ENCODE measurements at regions not wholly inside any gene's neighbourhood (a gene's known extent, or its start where the extent isn't known, plus 50 kb on each side); places are given as distances from the start of the nearest gene placed in this dataset.
"Not testable (repeated sequence)": the region's sequence is repeated elsewhere in the genome, so short reads cannot be mapped to it uniquely, and the experiment has no call there.

GRCh38 chr3:32042867-32043266 lies 61.3 kb downstream of the ZNF860 start:
- in situ Hi-C loops (cut with HindIII; ENCODE audit: low sequenced_read_pairs): not testable (repeated sequence)

GRCh38 chr3:32045091-32045915 lies 61.1 kb upstream of the GPD1L start:
- in situ Hi-C loops (cut with HindIII; ENCODE audit: low sequenced_read_pairs): no loop called here

- in situ Hi-C loops (cut with HindIII; ENCODE audit: low sequenced_read_pairs): no loop called here
Observed at GRCh38 chr3:32046102-32046501, 60.3 kb upstream of the GPD1L start.

GRCh38 chr3:32048487-32049182 lies 57.8 kb upstream of the GPD1L start:
- in situ Hi-C loops (cut with HindIII; ENCODE audit: low sequenced_read_pairs): no loop called here

GRCh38 chr3:32049916-32050315 lies 56.5 kb upstream of the GPD1L start:
- in situ Hi-C loops (cut with HindIII; ENCODE audit: low sequenced_read_pairs): no loop called here

- in situ Hi-C loops (cut with HindIII; ENCODE audit: low sequenced_read_pairs): not testable (repeated sequence)
Observed at GRCh38 chr3:32052230-32052629, 54.2 kb upstream of the GPD1L start.

GRCh38 chr3:32052851-32053250 lies 53.6 kb upstream of the GPD1L start:
- in situ Hi-C loops (cut with HindIII; ENCODE audit: low sequenced_read_pairs): not testable (repeated sequence)

- in situ Hi-C loops (cut with HindIII; ENCODE audit: low sequenced_read_pairs): loop anchor here (5.0 kb wide), 1 partner anchor 71 kb away; no protein-coding TSS in a partner anchor
Observed at GRCh38 chr3:32056559-32057290, 49.7 kb upstream of the GPD1L start.

All from endothelial cell of hepatic sinusoid (primary cell).